Loucy (cell line): ENCODE measurements at regions not wholly inside any gene's neighbourhood (a gene's known extent, or its start where the extent isn't known, plus 50 kb on each side); places are given as distances from the start of the nearest gene placed in this dataset.

Experiments used
- H2AFZ ChIP-seq: fragments of 200-600 bp; sonication (generic); 2 replicates; pipeline ENCODE4 v1.6.0; 2016; ENCODE audit warnings: antibody characterized with exemption, mild to moderate bottlenecking, low read length, moderate library complexity
- H3F3A ChIP-seq: fragments of 200-600 bp; 2 replicates; pipeline ENCODE4 v1.6.0; 2016; ENCODE audit warnings: antibody characterized with exemption, low read depth, mild to moderate bottlenecking
- H3K27me3 ChIP-seq: fragments of 200-600 bp; sonication (generic); 2 replicates; pipeline ENCODE4 v1.6.1; 2014; ENCODE audit warnings: low read length, mild to moderate bottlenecking; ENCODE audit not compliant: insufficient read depth, poor library complexity, severe bottlenecking
- H3K36me3 ChIP-seq: fragments of 200-600 bp; sonication (generic); 2 replicates; pipeline ENCODE4 v1.6.1; 2016; ENCODE audit warnings: low read length; ENCODE audit not compliant: insufficient read depth
- H3K4me1 ChIP-seq: fragments of 200-600 bp; sonication (generic); 2 replicates; pipeline ENCODE4 v1.5.1; 2014; ENCODE audit warnings: low read length, mild to moderate bottlenecking; ENCODE audit not compliant: insufficient read depth, poor library complexity, severe bottlenecking
- H3K4me2 ChIP-seq: fragments of 200-600 bp; sonication (generic); 2 replicates; pipeline ENCODE4 v1.6.0; 2014; ENCODE audit warnings: antibody characterized with exemption, low read length, low read depth, mild to moderate bottlenecking; ENCODE audit not compliant: poor library complexity, severe bottlenecking
- H3K4me3 ChIP-seq: fragments of 200-600 bp; sonication (generic); 2 replicates; pipeline ENCODE4 v1.5.1; 2014; ENCODE audit warnings: low read length, mild to moderate bottlenecking, mixed read lengths; ENCODE audit not compliant: poor library complexity, severe bottlenecking
- H3K79me2 ChIP-seq: fragments of 200-600 bp; sonication (generic); 2 replicates; pipeline ENCODE4 v1.6.1; 2014; ENCODE audit warnings: low read length; ENCODE audit not compliant: insufficient read depth
- H3K9ac ChIP-seq: fragments of 200-600 bp; sonication (generic); 2 replicates; pipeline ENCODE4 v1.6.0; 2014; ENCODE audit warnings: mild to moderate bottlenecking, low read depth, low read length, moderate library complexity; ENCODE audit not compliant: poor library complexity, severe bottlenecking
- H3K9me2 ChIP-seq: fragments of 200-600 bp; sonication (generic); replicated peaks from 2 replicates; pipeline ENCODE4 v1.6.1; 2016; ENCODE audit warnings: low read depth, low read length, mixed read lengths
- H3K9me3 ChIP-seq: fragments of 200-600 bp; sonication (generic); 2 replicates; pipeline ENCODE4 v1.6.1; 2014; ENCODE audit warnings: mild to moderate bottlenecking, antibody characterized with exemption, low read length, low read depth; ENCODE audit not compliant: insufficient read depth
- H4K20me1 ChIP-seq: fragments of 200-600 bp; sonication (generic); 2 replicates; pipeline ENCODE4 v1.6.0; 2014; ENCODE audit warnings: antibody characterized with exemption, low read length, mild to moderate bottlenecking; ENCODE audit not compliant: insufficient read depth, poor library complexity, severe bottlenecking
- EZH2phosphoT487 ChIP-seq: fragments of 200-600 bp; IDR thresholded peaks from 2 replicates; pipeline ENCODE4 v1.6.1; 2018; ENCODE audit warnings: antibody characterized with exemption, mild to moderate bottlenecking, moderate library complexity, borderline replicate concordance
- TF ChIP-seq, protein P1 (sequence below): fragments of 200-600 bp; sonication (generic); conservative IDR thresholded peaks from 2 replicates; pipeline ENCODE4 v1.5.1; 2014; ENCODE audit warnings: mild to moderate bottlenecking, antibody characterized with exemption, low read length

DNA sequence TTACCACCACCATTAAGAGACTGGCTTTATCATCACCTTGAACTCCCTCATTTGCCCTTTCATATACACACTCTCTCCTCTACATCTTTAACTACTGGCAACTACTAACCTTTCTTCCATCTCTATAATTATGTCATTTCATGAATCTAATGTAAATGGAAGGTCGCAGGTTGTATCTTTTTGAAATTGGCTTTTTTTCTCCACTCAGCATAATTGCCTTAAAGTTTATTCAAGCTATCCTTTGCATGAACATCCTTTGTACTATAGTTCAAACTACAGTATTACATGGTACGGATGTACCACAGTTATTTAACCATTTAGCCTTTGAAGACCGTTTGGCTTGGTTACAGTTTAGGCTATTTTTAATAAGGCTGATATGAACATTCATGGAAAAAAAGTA, 129.5 kb upstream of the ZNF804A start:
- no peaks in the 10 kb centered on the region for H3K79me2 ChIP-seq
- no peak overlapping the region for H2AFZ ChIP-seq
- no peaks in the 10 kb centered on the region for H3K9me3 ChIP-seq
- no peaks in the 10 kb centered on the region for H3K27me3 ChIP-seq
- no peaks in the 10 kb centered on the region for H3F3A ChIP-seq
- no peaks in the 10 kb centered on the region for H3K4me1 ChIP-seq
- H4K20me1 ChIP-seq, result no peaks in the 10 kb centered on the region
- no peaks in the 10 kb centered on the region for H3K36me3 ChIP-seq
- no peak overlapping the region for H3K9ac ChIP-seq
- H3K9me2 ChIP-seq, result no peaks in the 10 kb centered on the region
- H3K4me3 ChIP-seq, result no peak overlapping the region
- no peak overlapping the region for H3K4me2 ChIP-seq
- no peak for TF ChIP-seq EZH2phosphoT487

DNA sequence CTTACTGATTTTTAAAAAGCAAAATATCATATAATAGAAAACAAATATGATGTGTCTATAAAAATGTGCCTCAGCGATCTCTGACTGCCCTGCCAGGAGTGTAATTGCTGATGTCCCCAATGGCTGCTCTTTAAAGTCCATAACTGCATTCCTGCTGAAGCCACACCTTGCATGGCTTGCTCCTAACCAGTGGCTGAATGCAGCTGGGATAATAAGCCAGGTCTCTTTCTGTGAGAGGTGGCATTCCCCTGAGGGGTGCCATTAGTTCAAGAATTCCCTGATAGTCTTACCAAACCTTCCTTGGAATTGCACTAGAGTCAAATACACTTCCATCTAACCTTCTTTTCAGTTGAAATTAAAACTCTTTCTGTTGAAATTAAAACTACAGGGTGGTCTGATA, 125.8 kb upstream of the ZNF804A start:
- Histone ChIP-seq H3K4me2 (no peak overlapping the region), H3K9ac (no peak overlapping the region), H3K36me3 (no peaks in the 10 kb centered on the region), H3K79me2 (no peaks in the 10 kb centered on the region), H3K4me1 (no peaks in the 10 kb centered on the region), H2AFZ (no peak overlapping the region), H4K20me1 (no peaks in the 10 kb centered on the region), H3K4me3 (no peak overlapping the region), H3F3A (no peaks in the 10 kb centered on the region), H3K9me3 (no peaks in the 10 kb centered on the region), H3K27me3 (no peaks in the 10 kb centered on the region), H3K9me2 (no peaks in the 10 kb centered on the region)
- TF ChIP-seq, protein P1, sequence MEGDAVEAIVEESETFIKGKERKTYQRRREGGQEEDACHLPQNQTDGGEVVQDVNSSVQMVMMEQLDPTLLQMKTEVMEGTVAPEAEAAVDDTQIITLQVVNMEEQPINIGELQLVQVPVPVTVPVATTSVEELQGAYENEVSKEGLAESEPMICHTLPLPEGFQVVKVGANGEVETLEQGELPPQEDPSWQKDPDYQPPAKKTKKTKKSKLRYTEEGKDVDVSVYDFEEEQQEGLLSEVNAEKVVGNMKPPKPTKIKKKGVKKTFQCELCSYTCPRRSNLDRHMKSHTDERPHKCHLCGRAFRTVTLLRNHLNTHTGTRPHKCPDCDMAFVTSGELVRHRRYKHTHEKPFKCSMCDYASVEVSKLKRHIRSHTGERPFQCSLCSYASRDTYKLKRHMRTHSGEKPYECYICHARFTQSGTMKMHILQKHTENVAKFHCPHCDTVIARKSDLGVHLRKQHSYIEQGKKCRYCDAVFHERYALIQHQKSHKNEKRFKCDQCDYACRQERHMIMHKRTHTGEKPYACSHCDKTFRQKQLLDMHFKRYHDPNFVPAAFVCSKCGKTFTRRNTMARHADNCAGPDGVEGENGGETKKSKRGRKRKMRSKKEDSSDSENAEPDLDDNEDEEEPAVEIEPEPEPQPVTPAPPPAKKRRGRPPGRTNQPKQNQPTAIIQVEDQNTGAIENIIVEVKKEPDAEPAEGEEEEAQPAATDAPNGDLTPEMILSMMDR, result no peak
- no peak for TF ChIP-seq EZH2phosphoT487

DNA sequence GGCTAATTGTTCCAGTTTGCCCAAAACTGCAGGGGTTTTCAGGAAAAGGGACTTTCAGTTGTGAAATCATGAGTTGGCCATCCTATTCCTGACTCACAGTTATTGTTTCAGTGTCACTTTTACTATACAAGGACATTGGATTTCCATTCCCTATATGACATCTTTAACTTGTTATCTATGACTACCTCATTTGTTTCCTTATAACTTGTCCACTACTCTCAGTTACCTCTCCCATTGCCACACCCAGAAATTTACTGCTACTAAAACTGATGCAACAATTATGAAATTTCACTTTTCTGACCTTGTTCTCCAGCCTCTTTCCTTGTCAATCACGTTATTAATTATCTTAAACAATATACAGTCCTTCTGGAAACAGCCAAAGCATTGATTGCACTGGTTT, 116.5 kb upstream of the ZNF804A start:
- H2AFZ ChIP-seq, result no peak overlapping the region
- H3K4me1 ChIP-seq, result no peaks in the 10 kb centered on the region
- no peaks in the 10 kb centered on the region for H4K20me1 ChIP-seq
- no peaks in the 10 kb centered on the region for H3K36me3 ChIP-seq
- H3K9me2 ChIP-seq, result no peaks in the 10 kb centered on the region
- H3F3A ChIP-seq, result no peaks in the 10 kb centered on the region
- H3K9ac ChIP-seq, result no peak overlapping the region
- H3K27me3 ChIP-seq, result no peaks in the 10 kb centered on the region
- H3K4me2 ChIP-seq, result no peak overlapping the region
- H3K4me3 ChIP-seq, result no peak overlapping the region
- TF ChIP-seq, protein P1, result no peak
- no peak for TF ChIP-seq EZH2phosphoT487
- H3K9me3 ChIP-seq, result no peaks in the 10 kb centered on the region
- no peaks in the 10 kb centered on the region for H3K79me2 ChIP-seq

DNA sequence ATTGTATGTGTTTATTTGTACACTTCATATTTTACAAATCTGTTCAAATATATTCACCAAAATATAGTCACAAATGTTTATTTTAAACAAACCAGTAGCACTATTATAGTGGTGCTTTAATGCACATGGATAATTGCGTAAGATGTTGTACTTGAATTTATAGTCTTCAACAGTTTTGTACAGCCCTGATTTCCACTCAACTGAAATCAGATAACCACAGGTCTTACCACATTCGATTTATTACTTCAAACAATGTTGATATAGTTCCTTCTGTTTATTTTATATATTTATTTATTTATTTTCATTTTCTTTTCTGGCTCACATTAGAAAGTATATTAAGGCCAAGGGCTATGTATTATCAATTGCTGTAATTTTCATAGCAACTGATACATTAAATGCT, 99.4 kb upstream of the ZNF804A start:
- H3K4me3 ChIP-seq, result no peak overlapping the region
- H3K4me1 ChIP-seq, result no peaks in the 10 kb centered on the region
- no peak overlapping the region for H2AFZ ChIP-seq
- no peaks in the 10 kb centered on the region for H3F3A ChIP-seq
- no peak for TF ChIP-seq EZH2phosphoT487
- TF ChIP-seq, protein P1, result no peak
- no peak overlapping the region for H3K4me2 ChIP-seq
- H4K20me1 ChIP-seq, result no peaks in the 10 kb centered on the region
- no peaks in the 10 kb centered on the region for H3K9me2 ChIP-seq
- no peaks in the 10 kb centered on the region for H3K79me2 ChIP-seq
- H3K36me3 ChIP-seq, result no peaks in the 10 kb centered on the region
- no peaks in the 10 kb centered on the region for H3K27me3 ChIP-seq
- no peaks in the 10 kb centered on the region for H3K9me3 ChIP-seq
- H3K9ac ChIP-seq, result no peak overlapping the region
